IMR-90 (cell line): ENCODE measurements at regions not wholly inside any gene's neighbourhood (a gene's known extent, or its start where the extent isn't known, plus 50 kb on each side); places are given as distances from the start of the nearest gene placed in this dataset.

Source experiments
- BHLHE40 ChIP-seq: fragments of 150-350 bp; IDR thresholded peaks from 2 replicates; pipeline ENCODE4 v1.6.1; 2016; ENCODE audit warnings: mild to moderate bottlenecking, low read depth, low read length
- CEBPB ChIP-seq: IDR thresholded peaks from 2 replicates; pipeline ENCODE4 v1.6.1; 2012; ENCODE audit warnings: low read depth, low read length, improper control_type of control experiment
- CTCF ChIP-seq: conservative IDR thresholded peaks from 2 replicates; pipeline ENCODE4 v1.5.1; 2012; ENCODE audit warnings: mild to moderate bottlenecking, low read depth, low read length, improper control_type of control experiment
- MAFK ChIP-seq: IDR thresholded peaks from 2 replicates; pipeline ENCODE4 v1.6.1; 2012; ENCODE audit warnings: low read depth, low read length, improper control_type of control experiment
- NFE2L2 ChIP-seq: fragments of 150-350 bp; IDR thresholded peaks from 2 replicates; pipeline ENCODE4 v1.6.1; 2016; ENCODE audit warnings: low read depth, mild to moderate bottlenecking, low read length
- POLR2A ChIP-seq: IDR thresholded peaks from 2 replicates; pipeline ENCODE4 v1.6.1; 2012; ENCODE audit warnings: mild to moderate bottlenecking, low read depth, low read length
- RAD21 ChIP-seq: IDR thresholded peaks from 2 replicates; pipeline ENCODE4 v1.6.1; 2012; ENCODE audit warnings: low read length, improper control_type of control experiment
- RCOR1 ChIP-seq: IDR thresholded peaks from 2 replicates; pipeline ENCODE4 v1.6.1; 2012; ENCODE audit warnings: mild to moderate bottlenecking, low read length, improper control_type of control experiment; ENCODE audit not compliant: insufficient replicate concordance
- RFX5 ChIP-seq: IDR thresholded peaks from 2 replicates; pipeline ENCODE4 v1.8.0; 2012; ENCODE audit warnings: low read depth, mild to moderate bottlenecking, low read length, moderate library complexity
- SMC3 ChIP-seq: fragments of 150-350 bp; IDR thresholded peaks from 2 replicates; pipeline ENCODE4 v1.6.1; 2016; ENCODE audit warnings: low read depth, mild to moderate bottlenecking, antibody characterized with exemption, low read length, moderate library complexity

GRCh38 chr3:13749063-13749764 lies 130.7 kb downstream of the WNT7A start:
- TF ChIP-seq CTCF (no peak), NFE2L2 (no peak), RFX5 (no peak), POLR2A (no peak), SMC3 (no peak), RCOR1 (no peak), MAFK (no peak), RAD21 (no peak), CEBPB (no peak), BHLHE40 (no peak)
